HG02852 (cell line): ENCODE measurements at regions not wholly inside any gene's neighbourhood (a gene's known extent, or its start where the extent isn't known, plus 50 kb on each side); places are given as distances from the start of the nearest gene placed in this dataset.

ENCODE experiments used
- ATAC-seq: cut with Tn5 transposase; IDR thresholded peaks from one replicate; pipeline ENCODE4 v1.9.1; 2021; ENCODE audit warnings: mild to moderate bottlenecking, moderate library complexity; ENCODE audit not compliant: unreplicated experiment

GRCh38 chr1:188364927-188365449 is 1536.2 kb downstream of the PLA2G4A start:
- no peak for ATAC-seq

GRCh38 chr1:188365874-188366273 is 1537.1 kb downstream of the PLA2G4A start:
- ATAC-seq, result no peak

- no peak for ATAC-seq
Observed at GRCh38 chr1:188367661-188368060, 1538.9 kb downstream of the PLA2G4A start.

GRCh38 chr1:188371295-188371806 is 1542.6 kb downstream of the PLA2G4A start:
- no peak for ATAC-seq

- ATAC-seq, result no peak
Observed at GRCh38 chr1:188372821-188373220, 1544.1 kb downstream of the PLA2G4A start.

- no peak for ATAC-seq
Observed at GRCh38 chr1:188382851-188383250, 1554.1 kb downstream of the PLA2G4A start.

GRCh38 chr1:188386161-188386560 is 1557.4 kb downstream of the PLA2G4A start:
- no peak for ATAC-seq

- no peak for ATAC-seq
Observed at GRCh38 chr1:188386666-188387065, 1557.9 kb downstream of the PLA2G4A start.

- ATAC-seq, result no peak
Observed at GRCh38 chr1:188394677-188395076, 1565.9 kb downstream of the PLA2G4A start.

GRCh38 chr1:188397521-188397920 is 1568.8 kb downstream of the PLA2G4A start:
- ATAC-seq, result no peak

- ATAC-seq, result no peak
Observed at GRCh38 chr1:188402986-188403385, 1574.2 kb downstream of the PLA2G4A start.

- ATAC-seq, result no peak
Observed at GRCh38 chr1:188406636-188407035, 1577.9 kb downstream of the PLA2G4A start.

GRCh38 chr1:188420177-188420576 is 1591.4 kb downstream of the PLA2G4A start:
- no peak for ATAC-seq

- ATAC-seq, result no peak
Observed at GRCh38 chr1:188423073-188423472, 1594.3 kb downstream of the PLA2G4A start.

GRCh38 chr1:188424176-188424575 is 1595.4 kb downstream of the PLA2G4A start:
- no peak for ATAC-seq

GRCh38 chr1:188425687-188426086 is 1596.9 kb downstream of the PLA2G4A start:
- ATAC-seq, result no peak

GRCh38 chr1:188426561-188426960 is 1597.8 kb downstream of the PLA2G4A start:
- no peak for ATAC-seq

GRCh38 chr1:188427642-188428041 is 1598.9 kb downstream of the PLA2G4A start:
- ATAC-seq, result no peak

- no peak for ATAC-seq
Observed at GRCh38 chr1:188429386-188429785, 1600.6 kb downstream of the PLA2G4A start.

GRCh38 chr1:188432427-188432826 is 1603.7 kb downstream of the PLA2G4A start:
- no peak for ATAC-seq

GRCh38 chr1:188433425-188433824 is 1604.7 kb downstream of the PLA2G4A start:
- no peak for ATAC-seq

GRCh38 chr1:188444526-188444925 is 1615.8 kb downstream of the PLA2G4A start:
- ATAC-seq, result no peak

- ATAC-seq, result no peak
Observed at GRCh38 chr1:188462837-188463236, 1634.1 kb downstream of the PLA2G4A start.
